BJ (cell line): ENCODE measurements at regions not wholly inside any gene's neighbourhood (a gene's known extent, or its start where the extent isn't known, plus 50 kb on each side); places are given as distances from the start of the nearest gene placed in this dataset.

Source experiments
- CTCF ChIA-PET: fragments of 350-600 bp; formaldehyde crosslinking; extraction: SDS; loops from one replicate; lab custom pipeline; 2021; ENCODE audit warnings: antibody characterized with exemption, inconsistent platforms; lab: Yijun Ruan, JAX
- POLR2A ChIA-PET: fragments of 300-600 bp; sonication (Branson Sonifier 250); formaldehyde crosslinking; extraction: SDS; loops from one replicate; lab custom pipeline; 2021; ENCODE audit warnings: antibody characterized with exemption; lab: Charles Lee
- DNase-seq: peaks from one replicate; pipeline ENCODE4 v3.0.0-alpha.2; 2011; ENCODE audit warnings: low read depth
- H3K27me3 ChIP-seq: 2 replicates; pipeline ENCODE4 v1.6.0; 2011; ENCODE audit warnings: low read length; ENCODE audit not compliant: control insufficient read depth, insufficient read depth
- H3K36me3 ChIP-seq: 2 replicates; pipeline ENCODE4 v1.5.1; 2011; ENCODE audit warnings: low read length; ENCODE audit not compliant: control insufficient read depth, insufficient read depth
- H3K4me3 ChIP-seq: 2 replicates; pipeline ENCODE4 v1.5.1; 2011; ENCODE audit warnings: low read depth, mild to moderate bottlenecking, control low read depth, low read length
- TF ChIP-seq, protein P1 (sequence below): IDR thresholded peaks from 2 replicates; pipeline ENCODE4 v1.5.1; 2011; ENCODE audit warnings: low read depth, mild to moderate bottlenecking, control low read depth, inconsistent platforms, low read length, moderate library complexity; ENCODE audit not compliant: insufficient read depth

DNA sequence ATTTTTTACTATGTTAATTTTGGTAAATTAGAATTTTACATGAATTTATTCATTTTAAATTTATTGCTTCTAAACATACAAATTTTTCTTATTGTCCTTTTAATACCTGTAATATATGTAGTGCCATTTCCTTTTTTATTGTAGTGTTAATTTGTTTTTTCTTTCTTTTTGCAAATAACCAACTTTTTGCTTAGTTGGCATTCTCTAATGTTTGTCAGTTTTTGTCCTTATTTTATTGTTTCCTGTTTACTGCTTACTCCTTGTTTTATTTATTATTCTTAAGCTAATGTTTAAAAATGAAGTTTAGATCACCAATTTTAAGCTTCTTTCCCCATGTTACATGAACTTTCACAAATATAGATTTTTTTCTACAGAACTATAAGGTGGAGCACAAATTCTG is 516.6 kb downstream of the SLITRK1 start:
- TF ChIP-seq, protein P1, sequence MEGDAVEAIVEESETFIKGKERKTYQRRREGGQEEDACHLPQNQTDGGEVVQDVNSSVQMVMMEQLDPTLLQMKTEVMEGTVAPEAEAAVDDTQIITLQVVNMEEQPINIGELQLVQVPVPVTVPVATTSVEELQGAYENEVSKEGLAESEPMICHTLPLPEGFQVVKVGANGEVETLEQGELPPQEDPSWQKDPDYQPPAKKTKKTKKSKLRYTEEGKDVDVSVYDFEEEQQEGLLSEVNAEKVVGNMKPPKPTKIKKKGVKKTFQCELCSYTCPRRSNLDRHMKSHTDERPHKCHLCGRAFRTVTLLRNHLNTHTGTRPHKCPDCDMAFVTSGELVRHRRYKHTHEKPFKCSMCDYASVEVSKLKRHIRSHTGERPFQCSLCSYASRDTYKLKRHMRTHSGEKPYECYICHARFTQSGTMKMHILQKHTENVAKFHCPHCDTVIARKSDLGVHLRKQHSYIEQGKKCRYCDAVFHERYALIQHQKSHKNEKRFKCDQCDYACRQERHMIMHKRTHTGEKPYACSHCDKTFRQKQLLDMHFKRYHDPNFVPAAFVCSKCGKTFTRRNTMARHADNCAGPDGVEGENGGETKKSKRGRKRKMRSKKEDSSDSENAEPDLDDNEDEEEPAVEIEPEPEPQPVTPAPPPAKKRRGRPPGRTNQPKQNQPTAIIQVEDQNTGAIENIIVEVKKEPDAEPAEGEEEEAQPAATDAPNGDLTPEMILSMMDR = no peak
- Histone ChIP-seq H3K36me3 (no peaks in the 10 kb centered on the region), H3K27me3 (no peaks in the 10 kb centered on the region), H3K4me3 (no peak overlapping the region)
- no peak for DNase-seq
- POLR2A ChIA-PET = no interaction called here
- CTCF ChIA-PET = no interaction called here

- H3K4me3 ChIP-seq = no peak overlapping the region
- H3K36me3 ChIP-seq = no peaks in the 10 kb centered on the region
- no peaks in the 10 kb centered on the region for H3K27me3 ChIP-seq
- DNase-seq = no peak
- ChIA-PET POLR2A (no interaction called here), CTCF (no interaction called here)
- TF ChIP-seq, protein P1 = no peak
These were observed 527.2 kb downstream of the SLITRK1 start for GRCh38 chr13:83355041-83355440.

- CTCF ChIA-PET = no interaction called here
- no peak for DNase-seq
- Histone ChIP-seq H3K27me3 (no peaks in the 10 kb centered on the region), H3K36me3 (no peaks in the 10 kb centered on the region), H3K4me3 (no peak overlapping the region)
- TF ChIP-seq, protein P1 = no peak
- POLR2A ChIA-PET = no interaction called here
These were observed 529.9 kb downstream of the SLITRK1 start for GRCh38 chr13:83352391-83352790.

- H3K27me3 ChIP-seq = no peaks in the 10 kb centered on the region
- POLR2A ChIA-PET = no interaction called here
- CTCF ChIA-PET = no interaction called here
- TF ChIP-seq, protein P1 = no peak
- peak; percentile 22 for DNase-seq
- no peak overlapping the region for H3K4me3 ChIP-seq
- H3K36me3 ChIP-seq = no peaks in the 10 kb centered on the region
These were observed 531.7 kb downstream of the SLITRK1 start for GRCh38 chr13:83350569-83350968.

GRCh38 chr13:83344518-83344917 is 537.8 kb downstream of the SLITRK1 start:
- POLR2A ChIA-PET = no interaction called here
- TF ChIP-seq, protein P1 = no peak
- CTCF ChIA-PET = no interaction called here
- no peak for DNase-seq
- Histone ChIP-seq H3K27me3 (no peaks in the 10 kb centered on the region), H3K36me3 (no peaks in the 10 kb centered on the region), H3K4me3 (no peak overlapping the region)
